Activated CD4-positive, alpha-beta T cell treated with anti-CD3 and anti-CD28 coated beads, Interleukin-10, Interleukin-2, amounts not matched to agents 100 ng/mL and 50 ng/mL, durations not matched to agents 16 hours and 8 hours (primary cell): ENCODE measurements at regions not wholly inside any gene's neighbourhood (a gene's known extent, or its start where the extent isn't known, plus 50 kb on each side); places are given as distances from the start of the nearest gene placed in this dataset.

Experiments
- DNase-seq: peaks from one replicate; pipeline ENCODE4 v3.0.0-alpha.2; 2020

GRCh38 chr22:23376256-23376655 lies 195.9 kb downstream of the BCR start:
- peak; percentile 64 for DNase-seq

- DNase-seq = no peak
Observed at GRCh38 chr22:23375031-23375827, 194.9 kb downstream of the BCR start.

GRCh38 chr22:23373601-23374000 lies 193.3 kb downstream of the BCR start:
- DNase-seq = no peak

GRCh38 chr22:23370251-23370650 lies 189.9 kb downstream of the BCR start:
- DNase-seq = no peak

DNA sequence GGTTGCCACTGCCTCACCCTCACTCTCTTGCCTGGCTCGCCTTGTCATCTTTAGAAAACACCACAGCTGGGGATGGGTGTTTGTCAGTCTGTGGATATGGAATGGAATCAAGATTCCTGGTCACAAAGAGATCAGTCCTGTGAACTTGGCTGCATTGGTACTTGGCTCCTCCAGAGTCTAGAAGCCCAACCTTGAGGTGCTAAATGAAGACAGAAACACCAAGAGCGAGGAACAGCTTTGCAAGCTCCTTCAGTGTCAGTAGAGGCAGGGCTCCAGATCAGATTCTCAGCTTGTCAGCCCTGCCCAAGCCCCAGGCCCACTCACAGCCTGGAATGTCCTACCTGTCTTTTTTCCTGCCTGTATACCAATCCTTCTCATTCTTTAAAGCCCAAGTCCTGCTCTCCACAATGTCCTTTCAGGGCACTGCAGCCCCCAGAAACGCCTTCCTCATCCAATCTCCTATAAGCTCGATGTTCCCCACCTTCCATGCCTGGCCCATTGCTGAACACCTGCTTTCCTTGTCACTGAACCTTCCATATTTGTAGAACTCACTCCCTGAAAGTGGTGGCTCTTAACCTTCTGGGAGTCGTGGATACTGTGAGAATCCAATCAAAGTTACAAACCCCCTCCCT lies 188.9 kb downstream of the BCR start:
- DNase-seq = no peak
